NCI-H1417 (cell line): ENCODE measurements at regions not wholly inside any gene's neighbourhood (a gene's known extent, or its start where the extent isn't known, plus 50 kb on each side); places are given as distances from the start of the nearest gene placed in this dataset.

Source experiments
- DNase-seq, 3 experiments: peaks; one replicate each; lab custom pipeline; 2025; lab: John Stamatoyannopoulos, UW

DNA sequence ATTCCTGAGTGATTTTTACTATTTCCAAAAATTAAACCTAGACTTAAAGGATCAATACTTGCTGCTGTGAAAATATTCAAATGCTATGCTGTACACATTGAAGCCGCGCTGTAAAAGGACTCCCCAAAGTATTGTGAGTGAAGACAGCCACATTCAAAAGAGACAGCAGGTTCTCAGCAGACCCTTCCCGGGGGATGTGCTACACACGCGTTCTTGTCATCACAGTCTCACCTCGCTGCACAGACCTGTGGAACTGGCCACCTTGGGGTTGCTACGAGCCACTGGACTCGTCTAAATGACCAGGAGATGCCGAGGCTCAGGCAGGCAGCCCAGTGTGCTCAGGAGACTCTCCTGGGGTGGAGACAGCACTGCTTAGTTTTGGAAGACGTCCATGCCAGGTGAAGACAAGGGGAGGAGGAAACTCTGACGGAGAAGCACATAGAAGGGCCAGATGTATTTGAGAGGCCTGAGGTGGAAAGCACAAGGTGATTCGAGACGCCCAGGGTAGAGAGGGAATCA, 367.7 kb upstream of the SHH start:
- DNase-seq = no peak

DNA sequence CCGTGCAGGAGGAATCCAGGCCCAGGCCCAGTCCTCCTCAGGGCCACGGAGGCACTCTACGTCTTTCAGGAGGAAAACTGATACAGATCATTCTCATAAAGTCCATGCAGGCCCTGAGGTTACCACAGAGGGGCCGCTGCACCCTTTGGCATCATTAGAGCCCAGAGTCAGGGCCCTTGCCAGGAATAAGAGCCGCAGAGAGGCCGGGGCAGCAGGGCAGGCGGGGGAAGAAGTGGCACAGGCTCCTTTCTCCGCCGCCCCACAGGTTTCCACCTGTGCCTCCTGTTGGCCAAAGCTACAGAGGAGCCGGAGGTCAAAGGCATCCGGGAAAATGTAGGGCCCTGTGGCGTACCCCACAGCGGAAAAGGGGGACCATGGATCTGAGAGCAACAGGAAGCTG, 366.6 kb upstream of the SHH start:
- DNase-seq = no peak

GRCh38 chr7:156178214-156178613, 366.0 kb upstream of the SHH start:
- peak in 2 of 3 experiments; percentile 9 to 53 for DNase-seq

DNA sequence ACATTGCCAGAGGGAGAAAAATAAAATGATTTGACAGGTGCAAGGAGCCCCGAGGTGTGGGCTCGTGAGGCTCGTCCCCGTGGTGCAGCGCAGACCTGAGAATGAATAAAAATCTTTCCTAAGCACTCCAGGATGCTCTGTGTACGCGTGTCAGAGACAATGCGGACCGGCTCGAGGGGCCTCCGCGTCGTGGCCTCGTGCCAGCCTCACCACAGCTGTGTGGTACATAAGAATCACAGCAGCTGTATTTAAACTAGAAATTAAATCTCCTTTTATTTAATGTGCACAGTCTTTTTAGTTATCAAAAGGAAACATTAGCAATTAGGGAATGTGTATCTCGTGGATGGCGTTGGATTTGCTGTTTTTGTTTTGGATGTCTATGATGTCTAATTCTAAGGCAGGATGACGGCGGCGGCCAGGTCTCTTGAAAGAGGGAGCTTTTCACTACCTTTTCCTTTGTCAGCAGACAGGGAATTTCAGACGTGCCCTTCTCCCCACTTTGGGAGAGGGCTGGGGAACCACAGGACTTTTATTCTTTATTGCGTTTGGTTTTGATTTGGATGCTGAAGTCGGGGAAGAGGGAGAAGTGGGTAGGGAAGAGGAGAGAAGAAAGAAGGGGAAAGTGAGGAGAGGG, 365.3 kb upstream of the SHH start:
- peak; percentile 62 to 94 (median 83) for DNase-seq

GRCh38 chr7:156176039-156176438, 363.8 kb upstream of the SHH start:
- DNase-seq = no peak

DNA sequence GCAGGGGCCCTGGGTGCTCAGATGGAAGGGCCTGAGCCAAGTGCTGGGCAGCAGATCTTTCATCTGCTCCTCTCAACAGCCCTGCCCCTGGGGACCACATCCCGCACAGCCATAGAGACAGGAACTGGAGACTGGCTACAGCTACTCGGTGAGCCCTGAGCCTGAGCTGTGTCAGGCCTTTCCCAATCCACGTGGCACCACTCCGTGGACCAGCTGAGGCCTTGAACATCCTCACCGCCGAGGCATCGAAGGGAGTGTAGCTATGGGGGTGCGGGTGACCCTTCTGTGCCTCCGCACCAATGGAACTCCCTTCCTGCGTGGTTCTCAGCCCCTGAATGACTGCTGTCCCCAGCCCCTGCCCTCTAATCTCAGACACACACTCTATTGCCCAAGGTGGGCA, 362.7 kb upstream of the SHH start:
- no peak for DNase-seq

DNA sequence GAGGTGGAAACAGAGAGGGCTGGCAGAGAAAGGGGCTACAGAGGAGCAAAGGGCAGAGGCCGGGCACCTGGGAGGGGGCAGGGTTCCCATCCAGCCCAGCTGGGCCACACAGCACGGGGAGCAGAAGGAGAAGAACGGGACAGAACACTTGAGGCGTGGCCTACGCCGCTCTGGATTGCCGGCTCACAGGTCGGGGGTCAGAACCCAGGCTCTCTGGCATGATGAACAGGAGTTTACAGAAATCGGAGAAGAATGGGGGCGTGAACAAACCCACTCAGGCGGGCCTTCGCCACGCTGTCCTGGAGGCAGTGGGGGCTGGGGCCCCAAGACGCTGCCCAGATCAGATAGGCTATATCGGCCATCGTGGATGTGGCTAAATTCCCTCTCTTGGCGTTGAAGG, 362.2 kb upstream of the SHH start:
- no peak for DNase-seq

GRCh38 chr7:156173748-156174353, 361.6 kb upstream of the SHH start:
- no peak for DNase-seq

- no peak for DNase-seq
These were observed 361.1 kb upstream of the SHH start for GRCh38 chr7:156173346-156173745.

DNA sequence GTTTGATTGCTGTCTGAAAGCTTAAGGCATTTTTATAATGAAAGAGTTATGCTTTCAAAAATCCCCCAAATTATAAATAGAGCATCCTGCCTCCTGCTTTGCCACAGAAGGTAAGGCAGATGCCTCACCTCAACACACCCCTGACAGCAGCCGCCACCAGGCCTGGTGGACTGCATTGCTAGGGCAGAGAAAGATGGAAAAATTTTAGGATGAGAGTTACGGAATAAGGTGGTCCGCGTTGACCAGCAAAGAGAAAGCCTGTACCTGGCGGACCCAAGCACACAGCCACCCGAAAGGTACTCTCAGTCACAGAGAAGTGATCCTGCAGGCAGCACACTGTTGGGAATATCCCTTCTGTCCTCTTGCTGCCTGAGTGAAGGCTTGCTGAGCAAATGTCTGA, 360.4 kb upstream of the SHH start:
- no peak for DNase-seq

- DNase-seq = no peak
These were observed 357.5 kb upstream of the SHH start for GRCh38 chr7:156169474-156170370.

GRCh38 chr7:156168434-156168833, 356.2 kb upstream of the SHH start:
- DNase-seq = no peak

- DNase-seq = no peak
These were observed 355.7 kb upstream of the SHH start for GRCh38 chr7:156167987-156168386.

DNA sequence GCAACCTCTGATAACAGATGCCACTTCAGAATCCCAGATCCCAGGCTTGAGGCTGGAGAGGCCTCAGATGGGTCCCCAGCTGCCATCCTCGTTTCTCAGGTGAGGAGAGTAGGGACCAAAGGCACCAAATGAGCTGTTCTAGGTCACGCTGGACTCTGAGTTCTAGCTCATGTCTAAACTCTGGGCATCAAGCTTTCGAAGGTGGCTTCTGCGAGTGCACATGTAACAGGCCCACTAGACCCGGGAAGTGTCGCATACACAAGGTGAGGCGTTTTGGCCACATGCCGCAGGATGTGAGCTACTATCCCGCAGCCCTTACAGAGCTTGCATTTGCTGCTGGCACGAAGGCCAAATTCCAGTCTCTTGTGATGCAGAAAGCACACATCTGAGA, 355.1 kb upstream of the SHH start:
- no peak for DNase-seq

GRCh38 chr7:156166692-156167416, 354.6 kb upstream of the SHH start:
- DNase-seq = no peak

DNA sequence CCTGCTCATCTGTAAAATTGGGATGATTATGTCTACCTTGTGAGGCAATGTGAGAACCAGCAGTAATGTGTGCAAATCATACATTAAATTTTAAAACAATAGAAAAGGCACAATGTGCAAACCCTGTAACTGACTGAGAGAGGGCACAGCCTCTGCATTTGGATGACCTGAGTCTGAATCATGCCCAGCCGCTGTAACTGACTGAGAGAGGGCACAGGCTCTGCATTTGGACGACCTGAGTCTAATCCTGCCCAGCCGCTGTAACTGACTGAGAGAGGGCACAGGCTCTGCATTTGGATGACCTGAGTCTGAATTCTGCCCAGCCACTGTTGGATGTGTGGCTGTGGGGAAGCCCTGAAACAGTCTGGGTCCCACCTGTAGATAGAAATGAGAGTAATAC, 351.5 kb upstream of the SHH start:
- no peak for DNase-seq

DNA sequence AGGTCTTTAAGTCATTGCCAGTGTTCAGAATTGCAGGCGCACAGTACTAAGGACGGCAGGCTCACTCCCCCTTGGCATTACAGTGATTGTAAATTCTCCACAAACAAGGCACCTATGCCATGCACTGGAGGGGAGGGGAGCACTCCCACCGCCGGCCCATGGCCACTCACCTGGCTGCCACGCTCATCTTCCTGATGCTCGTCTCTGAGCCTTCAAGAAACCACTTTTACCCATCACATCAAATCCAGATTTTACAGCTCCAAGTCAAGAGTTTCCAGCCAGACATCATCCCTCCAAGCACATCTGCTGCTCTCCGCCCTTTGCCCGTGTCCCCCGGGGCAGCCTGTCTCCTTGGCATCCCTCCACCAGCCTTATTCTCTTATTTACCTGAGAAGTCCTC, 350.2 kb upstream of the SHH start:
- no peak for DNase-seq

DNA sequence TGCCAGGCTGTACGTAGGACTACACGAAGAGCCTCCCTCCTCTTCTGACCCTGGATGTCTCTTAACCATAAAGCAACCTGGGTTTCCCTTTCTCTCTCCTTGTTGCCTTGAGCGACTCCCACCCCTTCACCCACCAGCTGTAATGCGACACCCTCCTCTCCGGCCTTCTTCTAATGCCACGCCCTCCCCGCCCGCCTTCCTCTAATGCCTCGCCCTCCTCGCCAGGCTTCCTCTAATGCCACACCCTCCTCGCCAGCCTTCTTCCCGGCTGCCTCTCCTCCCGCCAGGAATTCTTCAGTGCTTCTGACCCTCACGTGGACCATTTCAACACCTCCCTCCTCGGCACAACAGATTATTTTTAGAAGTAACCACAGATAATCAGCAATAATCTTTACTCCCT, 348.5 kb upstream of the SHH start:
- DNase-seq = peak in 1 of 3 experiments; percentile 56

GRCh38 chr7:156158693-156159092, 346.4 kb upstream of the SHH start:
- DNase-seq = no peak

- DNase-seq = no peak
These were observed 345.9 kb upstream of the SHH start for GRCh38 chr7:156158213-156158612.

DNA sequence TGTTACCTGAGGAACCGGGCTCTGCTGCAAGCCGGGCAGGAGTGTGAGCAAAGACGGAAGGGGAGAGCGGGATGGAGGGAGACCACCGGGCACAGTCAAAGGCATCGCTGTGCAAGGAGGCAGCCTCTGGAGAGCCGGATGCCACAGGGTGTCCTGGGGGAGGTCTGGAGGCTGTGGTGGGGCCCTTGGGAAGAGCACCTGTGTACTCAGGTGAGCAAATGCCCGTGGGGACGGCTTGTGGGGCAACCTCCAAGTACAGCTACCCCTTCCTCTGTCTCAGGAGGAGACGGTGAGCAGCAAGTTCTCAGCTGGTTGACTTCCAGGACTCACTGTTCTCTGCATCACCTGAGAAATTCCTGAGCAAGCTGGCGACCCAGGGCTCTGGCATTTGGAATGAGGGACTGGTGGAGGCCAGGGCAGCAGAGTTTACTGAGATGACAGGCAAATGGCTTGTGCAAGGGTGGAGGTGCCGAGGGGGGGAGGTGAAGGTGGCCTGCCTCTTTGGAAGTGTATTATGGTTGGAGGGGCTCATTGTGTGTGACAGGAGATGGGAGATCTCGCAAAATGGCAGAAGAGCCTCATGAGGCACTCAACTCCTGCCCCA, 345.2 kb upstream of the SHH start:
- no peak for DNase-seq
